ENCODE measurements at regions not wholly inside any gene's neighbourhood (a gene's known extent, or its start where the extent isn't known, plus 50 kb on each side); places are given as distances from the start of the nearest gene placed in this dataset.

DNA sequence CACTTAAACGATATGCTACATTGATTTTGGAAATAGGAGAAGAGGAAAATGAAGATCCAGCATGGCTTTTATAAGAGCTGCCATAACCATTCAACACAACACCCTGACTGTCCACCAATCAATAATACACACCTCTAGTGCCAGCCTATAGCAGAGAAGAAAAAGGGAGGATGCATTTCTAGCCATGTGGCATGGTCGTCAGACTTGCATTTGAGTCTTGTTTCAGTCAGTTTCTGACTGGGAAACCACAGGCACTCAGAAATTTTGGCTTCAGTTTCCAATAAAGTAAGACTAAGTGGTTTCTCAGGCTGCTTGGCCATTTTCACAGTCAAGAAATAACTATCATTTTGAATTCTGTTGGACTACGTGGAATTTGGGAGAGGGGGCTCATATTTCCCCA lies 523.5 kb upstream of the LRRC4C start:
- no peaks in the 10 kb centered on the region for H3K79me2 ChIP-seq (ENCODE audit: insufficient read depth, low read length)
- no peak for TF ChIP-seq EZH2 (IDR thresholded peaks at IDR 0.05; ENCODE audit: borderline replicate concordance, low read depth, low read length, severe bottlenecking)
- TF ChIP-seq, protein P1, sequence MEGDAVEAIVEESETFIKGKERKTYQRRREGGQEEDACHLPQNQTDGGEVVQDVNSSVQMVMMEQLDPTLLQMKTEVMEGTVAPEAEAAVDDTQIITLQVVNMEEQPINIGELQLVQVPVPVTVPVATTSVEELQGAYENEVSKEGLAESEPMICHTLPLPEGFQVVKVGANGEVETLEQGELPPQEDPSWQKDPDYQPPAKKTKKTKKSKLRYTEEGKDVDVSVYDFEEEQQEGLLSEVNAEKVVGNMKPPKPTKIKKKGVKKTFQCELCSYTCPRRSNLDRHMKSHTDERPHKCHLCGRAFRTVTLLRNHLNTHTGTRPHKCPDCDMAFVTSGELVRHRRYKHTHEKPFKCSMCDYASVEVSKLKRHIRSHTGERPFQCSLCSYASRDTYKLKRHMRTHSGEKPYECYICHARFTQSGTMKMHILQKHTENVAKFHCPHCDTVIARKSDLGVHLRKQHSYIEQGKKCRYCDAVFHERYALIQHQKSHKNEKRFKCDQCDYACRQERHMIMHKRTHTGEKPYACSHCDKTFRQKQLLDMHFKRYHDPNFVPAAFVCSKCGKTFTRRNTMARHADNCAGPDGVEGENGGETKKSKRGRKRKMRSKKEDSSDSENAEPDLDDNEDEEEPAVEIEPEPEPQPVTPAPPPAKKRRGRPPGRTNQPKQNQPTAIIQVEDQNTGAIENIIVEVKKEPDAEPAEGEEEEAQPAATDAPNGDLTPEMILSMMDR (IDR thresholded peaks at IDR 0.05; ENCODE audit: borderline replicate concordance, extremely low read depth, low read length, poor library complexity, severe bottlenecking): no peak
- no peaks in the 10 kb centered on the region for H3K9me3 ChIP-seq (ENCODE audit: insufficient read depth, low read length, severe bottlenecking)
- ATAC-seq (ENCODE audit: insufficient read depth, low read depth) (no peak), DNase-seq (no peak)
- H3K9ac ChIP-seq (ENCODE audit: low read depth, low read length): no peak overlapping the region
- no peaks in the 10 kb centered on the region for H3K36me3 ChIP-seq (ENCODE audit: insufficient read depth, low read length)
- H3K27me3 ChIP-seq (ENCODE audit: insufficient read depth, low read length, poor library complexity): no peaks in the 10 kb centered on the region
- H3K27ac ChIP-seq (ENCODE audit: low read length): no peak overlapping the region
- no peak overlapping the region for H2AFZ ChIP-seq (ENCODE audit: low read depth, low read length)
- no peaks in the 10 kb centered on the region for H4K20me1 ChIP-seq (ENCODE audit: insufficient read depth, low read length)
- H3K4me2 ChIP-seq (ENCODE audit: insufficient read depth, low read length): no peak overlapping the region
- H3K4me3 ChIP-seq (ENCODE audit: low read depth in 1 of 2, low read length in 2 of 2): no peak overlapping the region
- H3K4me1 ChIP-seq (ENCODE audit: insufficient read depth, low read length): no peaks in the 10 kb centered on the region

DNA sequence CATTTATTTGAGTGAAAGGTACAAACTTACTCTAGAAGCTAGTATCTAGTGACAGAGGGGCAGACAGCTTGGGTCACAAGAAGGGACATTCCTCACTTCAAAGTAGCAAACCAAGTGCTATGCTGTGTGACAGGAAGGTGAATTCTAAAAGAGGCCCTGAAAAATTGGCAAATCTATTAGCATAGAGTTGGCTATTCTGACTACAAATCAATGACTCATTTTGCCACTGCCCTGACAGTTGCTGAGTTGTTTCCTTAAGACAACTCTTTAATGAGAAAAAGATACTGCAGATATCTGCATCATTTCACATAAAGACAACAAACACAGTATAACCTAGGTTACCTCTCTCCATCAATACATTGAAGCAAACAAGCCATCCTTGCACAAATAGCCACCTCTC lies 524.0 kb upstream of the LRRC4C start:
- H3K79me2 ChIP-seq (ENCODE audit: insufficient read depth, low read length): no peaks in the 10 kb centered on the region
- no peaks in the 10 kb centered on the region for H3K9me3 ChIP-seq (ENCODE audit: insufficient read depth, low read length, severe bottlenecking)
- H3K4me2 ChIP-seq (ENCODE audit: insufficient read depth, low read length): no peak overlapping the region
- no peak for DNase-seq
- H3K36me3 ChIP-seq (ENCODE audit: insufficient read depth, low read length): no peaks in the 10 kb centered on the region
- TF ChIP-seq, protein P1 (IDR thresholded peaks at IDR 0.05; ENCODE audit: borderline replicate concordance, extremely low read depth, low read length, poor library complexity, severe bottlenecking): no peak
- TF ChIP-seq EZH2 (IDR thresholded peaks at IDR 0.05; ENCODE audit: borderline replicate concordance, low read depth, low read length, severe bottlenecking): no peak
- no peak overlapping the region for H3K27ac ChIP-seq (ENCODE audit: low read length)
- no peak overlapping the region for H3K4me3 ChIP-seq (ENCODE audit: low read depth in 1 of 2, low read length in 2 of 2)
- ATAC-seq (ENCODE audit: insufficient read depth, low read depth): no peak
- H3K9ac ChIP-seq (ENCODE audit: low read depth, low read length): no peak overlapping the region
- no peak overlapping the region for H2AFZ ChIP-seq (ENCODE audit: low read depth, low read length)
- no peaks in the 10 kb centered on the region for H3K27me3 ChIP-seq (ENCODE audit: insufficient read depth, low read length, poor library complexity)
- H3K4me1 ChIP-seq (ENCODE audit: insufficient read depth, low read length): no peaks in the 10 kb centered on the region
- H4K20me1 ChIP-seq (ENCODE audit: insufficient read depth, low read length): no peaks in the 10 kb centered on the region

DNA sequence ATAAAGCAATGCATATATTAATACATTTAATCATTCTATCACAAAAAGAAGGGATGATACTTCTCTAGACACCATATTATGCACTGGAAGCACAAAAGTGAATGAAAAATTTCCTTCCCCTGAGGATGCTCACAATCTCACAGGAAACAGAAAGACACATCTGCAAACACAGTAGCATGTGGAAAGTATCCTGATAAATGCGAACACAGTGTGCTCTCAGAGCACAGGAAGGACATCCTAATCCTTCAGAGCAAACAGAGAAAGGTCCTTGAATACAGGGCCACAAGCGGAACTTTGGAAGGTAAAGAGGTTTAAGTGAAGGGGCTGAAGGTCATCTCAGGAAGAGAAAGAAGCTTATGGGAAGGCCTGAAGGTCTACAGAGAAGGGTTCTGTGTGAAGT lies 524.6 kb upstream of the LRRC4C start:
- no peaks in the 10 kb centered on the region for H3K9me3 ChIP-seq (ENCODE audit: insufficient read depth, low read length, severe bottlenecking)
- no peaks in the 10 kb centered on the region for H4K20me1 ChIP-seq (ENCODE audit: insufficient read depth, low read length)
- no peak for TF ChIP-seq EZH2 (IDR thresholded peaks at IDR 0.05; ENCODE audit: borderline replicate concordance, low read depth, low read length, severe bottlenecking)
- TF ChIP-seq, protein P1 (IDR thresholded peaks at IDR 0.05; ENCODE audit: borderline replicate concordance, extremely low read depth, low read length, poor library complexity, severe bottlenecking): no peak
- no peak overlapping the region for H3K27ac ChIP-seq (ENCODE audit: low read length)
- H3K9ac ChIP-seq (ENCODE audit: low read depth, low read length): no peak overlapping the region
- no peak for DNase-seq
- H3K4me1 ChIP-seq (ENCODE audit: insufficient read depth, low read length): no peaks in the 10 kb centered on the region
- no peaks in the 10 kb centered on the region for H3K27me3 ChIP-seq (ENCODE audit: insufficient read depth, low read length, poor library complexity)
- no peak overlapping the region for H3K4me2 ChIP-seq (ENCODE audit: insufficient read depth, low read length)
- H3K79me2 ChIP-seq (ENCODE audit: insufficient read depth, low read length): no peaks in the 10 kb centered on the region
- H3K4me3 ChIP-seq (ENCODE audit: low read depth in 1 of 2, low read length in 2 of 2): no peak overlapping the region
- no peaks in the 10 kb centered on the region for H3K36me3 ChIP-seq (ENCODE audit: insufficient read depth, low read length)
- ATAC-seq (ENCODE audit: insufficient read depth, low read depth): no peak
- H2AFZ ChIP-seq (ENCODE audit: low read depth, low read length): no peak overlapping the region

DNA sequence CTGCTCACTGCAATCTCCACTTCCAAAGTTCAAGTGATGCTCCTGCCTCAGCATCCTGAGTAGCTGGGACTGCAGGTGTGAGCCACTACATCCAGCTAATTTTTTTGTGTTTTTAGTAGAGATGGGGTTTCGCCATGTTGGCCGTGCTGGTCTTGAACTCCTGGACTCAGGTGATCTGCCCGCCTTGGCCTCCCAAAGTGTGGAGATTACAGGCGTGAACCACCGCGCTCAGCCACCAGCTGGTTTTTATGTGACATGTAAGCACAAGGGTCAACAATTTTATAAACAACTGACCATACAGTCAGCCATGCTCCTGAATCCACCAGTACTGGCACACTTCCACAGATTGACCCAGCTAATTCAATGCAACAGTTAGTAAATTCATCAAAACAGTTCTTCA lies 526.3 kb upstream of the LRRC4C start:
- no peaks in the 10 kb centered on the region for H3K27me3 ChIP-seq (ENCODE audit: insufficient read depth, low read length, poor library complexity)
- no peak for DNase-seq
- no peak overlapping the region for H3K4me2 ChIP-seq (ENCODE audit: insufficient read depth, low read length)
- H3K9me3 ChIP-seq (ENCODE audit: insufficient read depth, low read length, severe bottlenecking): no peaks in the 10 kb centered on the region
- H3K36me3 ChIP-seq (ENCODE audit: insufficient read depth, low read length): no peaks in the 10 kb centered on the region
- H2AFZ ChIP-seq (ENCODE audit: low read depth, low read length): no peak overlapping the region
- no peaks in the 10 kb centered on the region for H3K4me1 ChIP-seq (ENCODE audit: insufficient read depth, low read length)
- no peak for ATAC-seq (ENCODE audit: insufficient read depth, low read depth)
- H3K79me2 ChIP-seq (ENCODE audit: insufficient read depth, low read length): no peaks in the 10 kb centered on the region
- no peak overlapping the region for H3K9ac ChIP-seq (ENCODE audit: low read depth, low read length)
- no peak overlapping the region for H3K4me3 ChIP-seq (ENCODE audit: low read depth in 1 of 2, low read length in 2 of 2)
- no peaks in the 10 kb centered on the region for H4K20me1 ChIP-seq (ENCODE audit: insufficient read depth, low read length)
- no peak for TF ChIP-seq EZH2 (IDR thresholded peaks at IDR 0.05; ENCODE audit: borderline replicate concordance, low read depth, low read length, severe bottlenecking)
- TF ChIP-seq, protein P1 (IDR thresholded peaks at IDR 0.05; ENCODE audit: borderline replicate concordance, extremely low read depth, low read length, poor library complexity, severe bottlenecking): no peak
- H3K27ac ChIP-seq (ENCODE audit: low read length): no peak overlapping the region

All from DND-41 (cell line).